H1 (cell line): ENCODE measurements at regions not wholly inside any gene's neighbourhood (a gene's known extent, or its start where the extent isn't known, plus 50 kb on each side); places are given as distances from the start of the nearest gene placed in this dataset.

ENCODE experiments used
- CTCF ChIA-PET: fragments of 300-600 bp; sonication (Branson Sonifier 250); formaldehyde crosslinking; loops from one replicate; lab custom pipeline; 2021; ENCODE audit not compliant: partially characterized antibody; lab: Charles Lee
- POLR2A ChIA-PET: fragments of 300-600 bp; sonication (Branson Sonifier 250); formaldehyde crosslinking; loops from one replicate; lab custom pipeline; 2021; ENCODE audit warnings: inconsistent platforms; ENCODE audit not compliant: partially characterized antibody; lab: Charles Lee
- DNase-seq, 2 experiments: peaks; one replicate each; pipeline versions ENCODE4 v3.0.0 to v3.0.0-alpha.2; 2010 to 2022; ENCODE audit warnings: low spot score in 2 of 2, low read depth in 1 of 2, mixed read lengths in 1 of 2
- FAIRE-seq: peaks from 2 replicates; lab custom pipeline; 2011; peaks lifted over from hg19 to GRCh38; lab: Jason Lieb, UNC
- H2AFZ ChIP-seq: 2 replicates; pipeline ENCODE4 v1.8.1; 2012; ENCODE audit warnings: low read length, inconsistent platforms
- H2AK5ac ChIP-seq: 2 replicates; pipeline ENCODE4 v1.6.1; 2013; ENCODE audit warnings: low read depth, low read length
- H2BK120ac ChIP-seq: replicated peaks from 2 replicates; pipeline ENCODE3; 2013; ENCODE audit warnings: low read depth, low read length, inconsistent platforms
- H2BK12ac ChIP-seq: 2 replicates; pipeline ENCODE4 v1.6.1; 2013; ENCODE audit warnings: low read depth, low read length
- H2BK15ac ChIP-seq: 2 replicates; pipeline ENCODE4 v1.6.1; 2013; ENCODE audit warnings: low read length
- H2BK20ac ChIP-seq: 2 replicates; pipeline ENCODE4 v1.6.1; 2013; ENCODE audit warnings: low read length
- H2BK5ac ChIP-seq: 2 replicates; pipeline ENCODE4 v1.6.1; 2013; ENCODE audit warnings: low read depth, low read length
- H3K14ac ChIP-seq: 2 replicates; pipeline ENCODE4 v1.6.1; 2013; ENCODE audit warnings: inconsistent platforms; ENCODE audit not compliant: insufficient read length
- H3K18ac ChIP-seq: 2 replicates; pipeline ENCODE4 v1.6.1; 2013; ENCODE audit warnings: low read length; ENCODE audit errors: extremely low read depth
- H3K23ac ChIP-seq: 2 replicates; pipeline ENCODE4 v1.6.1; 2013; ENCODE audit warnings: inconsistent platforms; ENCODE audit not compliant: insufficient read length
- H3K23me2 ChIP-seq: 2 replicates; pipeline ENCODE4 v1.6.1; 2013; ENCODE audit warnings: low read depth, low read length
- H3K27ac ChIP-seq: 2 replicates; pipeline ENCODE4 v1.6.1; 2011; ENCODE audit warnings: low read depth, low read length, inconsistent platforms
- H3K27me3 ChIP-seq, 4 experiments: replicated peaks in 1 of 4; 1 replicate in 1 of 4; 2 replicates in 3 of 4; pipeline versions ENCODE4 v1.6.1 to v1.8.1; 2011 to 2013; ENCODE audit warnings: low read length in 3 of 4, mild to moderate bottlenecking in 3 of 4, inconsistent platforms in 2 of 4, mixed read lengths in 2 of 4, moderate library complexity in 1 of 4; ENCODE audit not compliant: control insufficient read depth in 3 of 4, insufficient read depth in 3 of 4; ENCODE audit errors: extremely low read depth in 1 of 4
- H3K36me3 ChIP-seq, 4 experiments: 2 replicates each; pipeline versions ENCODE4 v1.6.1 to v1.8.1; 2011 to 2013; ENCODE audit warnings: mild to moderate bottlenecking in 4 of 4, low read length in 3 of 4, moderate library complexity in 2 of 4, control low read depth in 1 of 4, inconsistent platforms in 1 of 4; ENCODE audit not compliant: insufficient read depth in 4 of 4, control insufficient read depth in 2 of 4
- H3K4ac ChIP-seq: replicated peaks from 2 replicates; pipeline ENCODE3; 2013; ENCODE audit warnings: low read length, low read depth, mixed read lengths, inconsistent platforms; ENCODE audit not compliant: insufficient read length
- H3K4me1 ChIP-seq, 4 experiments: replicated peaks in 1 of 4; 1 replicate in 1 of 4; 2 replicates in 3 of 4; pipeline versions ENCODE4 v1.6.1 to v1.8.1; 2011 to 2013; ENCODE audit warnings: low read length in 3 of 4, inconsistent platforms in 2 of 4, mixed read lengths in 1 of 4; ENCODE audit not compliant: insufficient read depth in 4 of 4, control insufficient read depth in 3 of 4
- H3K4me2 ChIP-seq, 2 experiments: 2 replicates each; pipeline versions ENCODE4 v1.6.1 to v1.8.1; 2011 to 2013; ENCODE audit warnings: low read depth in 2 of 2, low read length in 2 of 2, control low read depth in 1 of 2, inconsistent platforms in 1 of 2, mild to moderate bottlenecking in 1 of 2; ENCODE audit not compliant: insufficient read depth in 1 of 2
- H3K4me3 ChIP-seq, 4 experiments: fragments of 200-600, 300-600 bp in 1 of 4; sonication (generic), shearing (Covaris generic), sonication (Bioruptor Twin) in 1 of 4; 2 replicates each; pipeline versions ENCODE4 v1.5.1 to v1.8.1; 2011 to 2016; ENCODE audit warnings: low read length in 4 of 4, low read depth in 3 of 4, control low read depth in 2 of 4, inconsistent platforms in 2 of 4, mild to moderate bottlenecking in 2 of 4, mixed read lengths in 1 of 4, moderate library complexity in 1 of 4; ENCODE audit not compliant: insufficient read depth in 2 of 4; ENCODE audit errors: extremely low read depth in 1 of 4
- H3K56ac ChIP-seq: replicated peaks from 2 replicates; pipeline ENCODE3; 2013; ENCODE audit warnings: low read depth, mild to moderate bottlenecking, mixed read lengths, low read length, inconsistent platforms; ENCODE audit not compliant: insufficient read length
- H3K79me1 ChIP-seq: 2 replicates; pipeline ENCODE4 v1.6.1; 2013; ENCODE audit warnings: low read depth, low read length, control low read depth
- H3K79me2 ChIP-seq, 2 experiments: 2 replicates each; pipeline versions ENCODE4 v1.6.1 to v1.8.1; 2012 to 2013; ENCODE audit warnings: low read length in 2 of 2, mild to moderate bottlenecking in 2 of 2, inconsistent platforms in 1 of 2; ENCODE audit not compliant: insufficient read depth in 2 of 2, control insufficient read depth in 1 of 2
- H3K9ac ChIP-seq, 4 experiments: replicated peaks in 1 of 4; 1 replicate in 1 of 4; 2 replicates in 3 of 4; pipeline versions ENCODE4 v1.6.1 to v1.8.1; 2011 to 2013; ENCODE audit warnings: low read depth in 3 of 4, low read length in 3 of 4, control low read depth in 2 of 4, mild to moderate bottlenecking in 2 of 4, moderate library complexity in 2 of 4, inconsistent platforms in 1 of 4; ENCODE audit errors: extremely low read depth in 1 of 4
- H3K9me3 ChIP-seq, 2 experiments: 2 replicates each; pipeline versions ENCODE4 v1.6.1 to v1.8.1; 2012 to 2013; ENCODE audit warnings: mild to moderate bottlenecking in 2 of 2, moderate library complexity in 2 of 2, control low read depth in 1 of 2, inconsistent platforms in 1 of 2, low read depth in 1 of 2, low read length in 1 of 2, mixed read lengths in 1 of 2; ENCODE audit not compliant: insufficient read depth in 2 of 2
- H4K20me1 ChIP-seq, 2 experiments: replicated peaks in 1 of 2; 2 replicates each; pipeline versions ENCODE3 to v1.8.1; 2011 to 2013; ENCODE audit warnings: inconsistent platforms in 2 of 2, low read length in 2 of 2, mild to moderate bottlenecking in 1 of 2; ENCODE audit not compliant: insufficient read depth in 2 of 2, control insufficient read depth in 1 of 2
- H4K5ac ChIP-seq: 2 replicates; pipeline ENCODE4 v1.6.1; 2013; ENCODE audit warnings: low read length, low read depth, mixed read lengths, inconsistent platforms; ENCODE audit not compliant: insufficient read length
- H4K8ac ChIP-seq: 2 replicates; pipeline ENCODE4 v1.8.0; 2013; ENCODE audit warnings: mild to moderate bottlenecking, moderate library complexity, low read length, inconsistent platforms; ENCODE audit not compliant: insufficient read depth; ENCODE audit errors: extremely low read depth
- H4K91ac ChIP-seq: replicated peaks from 2 replicates; pipeline ENCODE3; 2013; ENCODE audit warnings: low read length, mixed read lengths, inconsistent platforms; ENCODE audit not compliant: insufficient read length
- BACH1 ChIP-seq: IDR thresholded peaks from 2 replicates; pipeline ENCODE4 v1.6.1; 2012; ENCODE audit warnings: low read length, improper control_type of control experiment
- BCL11A ChIP-seq, 2 experiments: IDR thresholded peaks; one replicate each; pipeline ENCODE4 v1.6.1; 2011; ENCODE audit warnings: low read depth in 2 of 2, low read length in 2 of 2, mild to moderate bottlenecking in 2 of 2
- CBX5 ChIP-seq: fragments of 300-800, 300-1000 bp; sonication (generic); IDR thresholded peaks from 2 replicates; pipeline ENCODE4 v1.7.1; 2016; ENCODE audit warnings: antibody characterized with exemption, low read length, low read depth
- CBX8 ChIP-seq: fragments of 300-800, 300-1000 bp; sonication (generic); IDR thresholded peaks from 2 replicates; pipeline ENCODE4 v1.7.1; 2016; ENCODE audit warnings: low read depth, low read length, borderline replicate concordance
- CHD1 ChIP-seq: IDR thresholded peaks from 2 replicates; pipeline ENCODE4 v1.6.1; 2012; ENCODE audit warnings: low read depth, low read length, improper control_type of control experiment
- CHD2 ChIP-seq: IDR thresholded peaks from 2 replicates; pipeline ENCODE4 v1.6.1; 2012; ENCODE audit warnings: low read length, improper control_type of control experiment
- CTBP2 ChIP-seq: IDR thresholded peaks from 2 replicates; pipeline ENCODE4 v1.7.0; 2011; ENCODE audit warnings: borderline replicate concordance, mild to moderate bottlenecking, moderate library complexity, mixed read lengths, low read length; ENCODE audit not compliant: insufficient read depth, insufficient read length
- EGR1 ChIP-seq: IDR thresholded peaks from 2 replicates; pipeline ENCODE4 v1.6.1; 2011; ENCODE audit warnings: low read depth, low read length, borderline replicate concordance
- EP300 ChIP-seq, 2 experiments: IDR thresholded peaks; 1 replicate in 1 of 2; 2 replicates in 1 of 2; pipeline ENCODE4 v1.6.1; 2011 to 2012; ENCODE audit warnings: low read depth in 2 of 2, low read length in 2 of 2, mild to moderate bottlenecking in 2 of 2, borderline replicate concordance in 1 of 2, inconsistent platforms in 1 of 2, moderate library complexity in 1 of 2
- POU5F1 ChIP-seq: IDR thresholded peaks from 2 replicates; pipeline ENCODE4 v1.6.1; 2011; ENCODE audit warnings: low read depth, mild to moderate bottlenecking, low read length, moderate library complexity
- RAD21 ChIP-seq, 2 experiments: IDR thresholded peaks in 1 of 2; conservative IDR thresholded peaks in 1 of 2; 2 replicates each; pipeline ENCODE4 v1.6.1; 2011; ENCODE audit warnings: low read depth in 2 of 2, low read length in 2 of 2, improper control_type of control experiment in 1 of 2, inconsistent platforms in 1 of 2, mild to moderate bottlenecking in 1 of 2, moderate library complexity in 1 of 2
- TBP ChIP-seq: IDR thresholded peaks from 2 replicates; pipeline ENCODE4 v1.6.1; 2011; ENCODE audit warnings: low read depth, low read length, improper control_type of control experiment
- TCF12 ChIP-seq: IDR thresholded peaks from 2 replicates; pipeline ENCODE4 v1.6.1; 2011; ENCODE audit warnings: low read depth, mild to moderate bottlenecking, low read length
- ZNF274 ChIP-seq: IDR thresholded peaks from 2 replicates; pipeline ENCODE4 v1.7.0; 2012; ENCODE audit warnings: low read length, borderline replicate concordance; ENCODE audit errors: extremely low read depth
- WGBS, 2 experiments: shearing (Covaris generic) in 1 of 2; methylation state at CpG; one replicate each; pipeline versions ENCODE4 v1.1.6 to v1.1.7; 2013 to 2015; ENCODE audit warnings: low lambda C conversion rate in 2 of 2, mixed read lengths in 2 of 2, inconsistent platforms in 1 of 2, low coverage in 1 of 2, missing lambda C conversion rate in 1 of 2; ENCODE audit not compliant: insufficient replicate concordance in 2 of 2, insufficient coverage in 1 of 2, insufficient read length in 1 of 2; ENCODE audit errors: extremely low coverage in 1 of 2, missing lambda C conversion rate in 1 of 2; 5-methylcytosine and 5-hydroxymethylcytosine counted together

- Histone ChIP-seq H3K27me3 (no peaks in the 10 kb centered on the region), H3K9me3 (no peaks in the 10 kb centered on the region), H3K36me3 (no peaks in the 10 kb centered on the region), H4K20me1 (no peaks in the 10 kb centered on the region), H4K91ac (no peak overlapping the region), H3K4me2 (no peak overlapping the region), H3K4me3 (no peak overlapping the region), H3K23ac (no peak overlapping the region), H4K8ac (no peak overlapping the region), H3K27ac (no peak overlapping the region), H3K9ac (no peak overlapping the region), H3K79me1 (no peaks in the 10 kb centered on the region), H2BK15ac (no peak overlapping the region), H3K14ac (no peak overlapping the region), H3K56ac (no peak overlapping the region), H2BK20ac (no peak overlapping the region), H2BK120ac (no peak overlapping the region), H3K4ac (no peak overlapping the region), H2AK5ac (no peak overlapping the region), H2BK12ac (no peak overlapping the region), H3K23me2 (no peaks in the 10 kb centered on the region), H4K5ac (no peak overlapping the region), H3K79me2 (no peaks in the 10 kb centered on the region), H3K18ac (no peak overlapping the region), H3K4me1 (no peaks in the 10 kb centered on the region), H2AFZ (no peak overlapping the region), H2BK5ac (no peak overlapping the region)
- TF ChIP-seq CTBP2 (no peak), TCF12 (no peak), TBP (no peak), POU5F1 (no peak), EGR1 (no peak), CHD1 (no peak), EP300 (IDR thresholded peaks at IDR 0.05; ENCODE audit: borderline replicate concordance in 1 of 2, low read depth in 2 of 2, low read length in 2 of 2) (no peak), CHD2 (no peak), ZNF274 (no peak), BCL11A (IDR thresholded peaks at IDR 0.05; ENCODE audit: low read depth in 2 of 2, low read length in 2 of 2) (no peak), BACH1 (no peak), CBX8 (no peak), RAD21 (IDR thresholded peaks at IDR 0.05 in 1 of 2, conservative IDR thresholded peaks at IDR 0.05 in 1 of 2; ENCODE audit: low read depth in 2 of 2, low read length in 2 of 2) (no peak), CBX5 (no peak)
- CTCF ChIA-PET = interaction anchor here (1.0 kb wide), 1 partner anchor 19 kb away, joined by 3 read pairs; no protein-coding TSS in a partner anchor
- POLR2A ChIA-PET = no interaction called here
- DNase-seq (no peak), FAIRE-seq (no peak)
- 84% methylated on average over 2 of the region's 2 CpGs; no CpG with 5 or more reads in 1 of the 2 experiments for WGBS, 2 experiments
These were observed 106.4 kb upstream of the NWD2 start for GRCh38 chr4:37138019-37138653.
